IPS-NIHi7 (cell line): ENCODE measurements at regions not wholly inside any gene's neighbourhood (a gene's known extent, or its start where the extent isn't known, plus 50 kb on each side); places are given as distances from the start of the nearest gene placed in this dataset.
"Not testable (repeated sequence)": the region's sequence is repeated elsewhere in the genome, so short reads cannot be mapped to it uniquely, and the experiment has no call there.

Source experiments
- DNase-seq: peaks from one replicate; pipeline ENCODE4 v3.0.0; 2012; ENCODE audit warnings: mixed read lengths; ENCODE audit errors: extremely low spot score

GRCh38 chr4:111398906-111399330 is 746.3 kb upstream of the FAM241A start:
- no peak for DNase-seq

GRCh38 chr4:111399623-111400022 is 745.6 kb upstream of the FAM241A start:
- no peak for DNase-seq

- no peak for DNase-seq
Observed at GRCh38 chr4:111400741-111401140, 744.5 kb upstream of the FAM241A start.

- no peak for DNase-seq
Observed at GRCh38 chr4:111404673-111405072, 740.6 kb upstream of the FAM241A start.

- DNase-seq, result no peak
Observed at GRCh38 chr4:111405989-111406388, 739.3 kb upstream of the FAM241A start.

DNA sequence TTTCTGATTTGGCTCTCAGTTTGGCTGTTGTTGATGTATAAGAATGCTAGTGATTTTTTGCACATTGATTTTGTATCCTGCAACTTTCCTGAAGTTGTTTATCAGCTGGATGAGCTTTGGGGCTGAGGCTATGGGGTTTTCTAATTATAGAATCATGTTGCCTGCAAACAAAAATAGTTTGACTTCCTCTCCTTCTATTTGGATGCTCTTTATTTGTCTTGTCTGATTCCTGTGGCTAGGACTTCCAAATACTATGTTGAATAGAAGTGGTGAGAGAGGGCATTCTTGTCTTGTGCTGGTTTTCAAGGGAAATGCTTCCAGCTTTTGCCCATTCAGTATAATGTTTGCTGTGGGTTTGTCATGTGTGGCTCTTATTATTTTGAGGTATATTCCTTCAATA is 734.7 kb upstream of the FAM241A start:
- no peak for DNase-seq

DNA sequence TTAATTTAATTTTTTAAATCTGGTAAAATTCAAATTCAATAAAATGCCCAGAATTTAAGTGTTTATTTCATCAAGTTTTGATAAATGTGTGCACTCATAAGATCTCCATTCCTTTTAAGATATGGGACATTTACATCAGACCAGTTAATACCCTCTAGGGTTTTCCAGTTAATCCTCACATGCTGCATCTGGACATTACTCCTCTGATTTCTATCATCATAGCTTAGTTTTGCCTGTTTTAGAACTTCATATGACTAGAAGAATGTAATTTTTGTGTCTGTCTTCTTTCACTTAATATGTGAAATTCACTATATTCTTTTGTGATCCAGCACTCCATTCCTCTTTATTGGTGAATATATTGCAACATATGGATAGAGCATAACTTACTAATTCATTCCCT is 727.7 kb upstream of the FAM241A start:
- DNase-seq, result no peak

DNA sequence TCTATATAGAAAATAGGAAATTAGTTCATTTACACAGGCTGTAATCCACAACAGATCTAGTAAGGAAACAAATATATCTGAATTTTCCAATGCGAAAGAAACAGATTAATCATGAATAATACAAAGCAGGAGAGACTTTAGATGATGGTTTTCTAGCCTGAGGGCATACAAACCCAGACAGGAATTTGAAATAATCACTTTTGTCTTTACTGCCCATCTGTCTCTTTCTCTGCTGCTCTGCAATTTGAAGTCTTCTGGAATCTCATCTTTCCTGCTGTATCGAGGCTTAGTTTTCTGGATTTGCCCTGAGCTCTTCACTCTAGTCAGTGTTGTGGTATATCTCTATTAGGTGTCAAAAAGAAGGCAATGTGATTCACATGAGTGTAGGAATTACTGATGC is 711.8 kb upstream of the FAM241A start:
- no peak for DNase-seq

GRCh38 chr4:111434586-111434985 is 710.7 kb upstream of the FAM241A start:
- no peak for DNase-seq

GRCh38 chr4:111435986-111436744 is 709.1 kb upstream of the FAM241A start:
- no peak for DNase-seq

- DNase-seq, result no peak
Observed at GRCh38 chr4:111441687-111442086, 703.6 kb upstream of the FAM241A start.

DNA sequence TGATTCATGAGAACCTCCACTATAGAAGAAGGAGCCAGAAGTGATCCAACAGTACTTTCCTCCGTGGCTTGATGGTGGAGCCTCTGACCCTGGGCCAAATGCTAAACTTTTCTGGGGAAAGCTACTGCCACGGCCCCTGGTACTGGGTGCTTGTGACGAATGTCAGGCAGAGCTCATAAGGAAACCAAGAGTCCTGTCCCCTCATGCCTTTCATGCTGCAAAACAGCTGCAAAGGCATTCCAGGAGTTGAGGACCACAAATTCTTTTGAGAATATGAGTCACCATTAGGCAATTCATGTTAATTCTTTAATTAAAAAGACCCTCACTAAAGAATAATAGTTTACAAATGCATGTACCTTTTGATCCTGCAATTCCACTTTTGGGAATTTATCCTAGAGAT is 700.4 kb upstream of the FAM241A start:
- not testable (repeated sequence) for DNase-seq

DNA sequence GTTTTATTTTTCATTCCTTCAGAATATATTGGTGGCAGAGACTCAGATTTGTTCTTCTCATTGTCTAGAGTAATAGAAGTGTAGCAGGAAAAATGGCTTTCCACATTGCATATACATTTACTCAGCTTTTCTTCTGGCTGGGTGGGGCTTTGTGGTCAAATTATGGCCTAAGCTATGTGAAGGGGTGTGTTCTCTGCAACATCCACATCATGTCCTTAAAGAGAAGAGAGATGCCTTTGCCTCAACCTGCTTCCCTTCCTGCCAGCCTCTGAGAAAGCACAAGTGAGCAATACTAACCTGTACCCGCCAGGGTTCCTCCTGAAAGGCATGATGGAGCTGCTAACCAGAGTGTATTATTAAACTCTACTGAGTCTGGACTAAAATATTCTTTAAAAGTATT is 695.6 kb upstream of the FAM241A start:
- DNase-seq, result no peak

DNA sequence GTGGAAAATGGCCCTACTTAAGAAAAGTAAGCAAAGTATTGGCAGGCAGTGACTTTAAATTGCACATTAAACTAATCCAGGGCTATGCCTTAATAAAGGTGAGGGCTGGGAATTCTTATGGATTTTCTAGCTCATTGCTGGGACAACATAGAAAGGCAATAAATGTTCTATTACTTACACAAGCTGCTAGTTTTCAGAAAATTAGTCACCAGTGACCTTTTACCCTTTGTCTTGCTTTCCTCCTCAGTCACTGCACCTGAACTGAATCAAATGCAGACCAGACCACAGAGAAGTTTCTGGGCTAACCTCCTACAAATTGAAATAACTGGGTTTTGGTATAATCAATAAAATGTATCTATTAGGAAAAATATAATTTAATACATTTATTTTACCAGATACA is 694.4 kb upstream of the FAM241A start:
- DNase-seq, result no peak

DNA sequence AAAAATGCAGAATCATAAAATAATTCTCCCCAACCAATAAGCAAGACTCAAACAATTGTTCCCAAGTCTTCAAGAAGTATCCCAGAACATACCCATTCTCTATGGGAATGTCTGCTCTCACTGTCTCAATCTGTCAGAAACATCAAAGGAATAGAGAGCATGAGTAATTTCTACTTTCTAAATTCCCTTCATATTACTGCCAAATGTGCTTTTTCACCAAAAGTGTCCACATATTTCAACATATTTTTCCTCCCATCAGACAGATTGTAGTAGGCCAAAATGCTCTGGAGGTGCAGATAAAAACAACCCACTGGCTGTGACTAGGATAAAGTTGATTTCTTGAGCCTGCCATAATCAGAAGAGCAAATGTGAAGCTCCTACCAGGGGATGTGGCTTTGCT is 692.0 kb upstream of the FAM241A start:
- no peak for DNase-seq

GRCh38 chr4:111454961-111455360 is 690.3 kb upstream of the FAM241A start:
- peak; percentile 20 for DNase-seq

GRCh38 chr4:111464251-111465045 is 680.8 kb upstream of the FAM241A start:
- no peak for DNase-seq

GRCh38 chr4:111466811-111467604 is 678.2 kb upstream of the FAM241A start:
- no peak for DNase-seq

GRCh38 chr4:111475001-111475400 is 670.3 kb upstream of the FAM241A start:
- peak; percentile 57 for DNase-seq

DNA sequence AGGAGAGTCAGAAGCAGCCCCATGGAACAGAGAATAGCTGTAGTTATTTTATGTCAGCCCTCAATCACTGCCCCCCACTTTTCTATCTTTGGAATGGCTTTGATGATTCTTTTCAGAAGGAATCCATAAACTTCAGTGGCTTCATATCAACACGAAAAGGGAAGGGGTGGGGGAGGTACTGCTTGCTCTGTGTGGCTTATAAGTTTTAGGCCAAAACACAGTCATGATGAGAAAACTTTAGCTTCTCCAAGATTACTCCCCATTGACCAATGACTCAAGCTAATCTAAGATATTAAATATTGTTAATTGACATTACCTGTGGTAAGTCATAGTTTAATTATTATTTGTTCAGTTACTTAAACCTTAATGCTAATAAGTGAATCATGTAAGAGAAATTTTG is 669.6 kb upstream of the FAM241A start:
- DNase-seq, result no peak

GRCh38 chr4:111480510-111480909 is 664.7 kb upstream of the FAM241A start:
- DNase-seq, result no peak
